OCI-LY7 (cell line): ENCODE measurements at regions not wholly inside any gene's neighbourhood (a gene's known extent, or its start where the extent isn't known, plus 50 kb on each side); places are given as distances from the start of the nearest gene placed in this dataset.
"Not testable (repeated sequence)": the region's sequence is repeated elsewhere in the genome, so short reads cannot be mapped to it uniquely, and the experiment has no call there.

Experiments
- EZH2phosphoT487 ChIP-seq: fragments of 200-600 bp; sonication (generic); IDR thresholded peaks from 2 replicates; pipeline ENCODE4 v1.6.1; 2018; ENCODE audit warnings: low read depth, borderline replicate concordance, mild to moderate bottlenecking, mixed run types, antibody characterized with exemption, low read length, moderate library complexity, mixed read lengths
- TF ChIP-seq, protein P1 (sequence below): fragments of 200-600 bp; sonication (generic); conservative IDR thresholded peaks from 2 replicates; pipeline ENCODE4 v1.5.1; 2014; ENCODE audit warnings: mild to moderate bottlenecking, antibody characterized with exemption, low read length, moderate library complexity, mixed read lengths

DNA sequence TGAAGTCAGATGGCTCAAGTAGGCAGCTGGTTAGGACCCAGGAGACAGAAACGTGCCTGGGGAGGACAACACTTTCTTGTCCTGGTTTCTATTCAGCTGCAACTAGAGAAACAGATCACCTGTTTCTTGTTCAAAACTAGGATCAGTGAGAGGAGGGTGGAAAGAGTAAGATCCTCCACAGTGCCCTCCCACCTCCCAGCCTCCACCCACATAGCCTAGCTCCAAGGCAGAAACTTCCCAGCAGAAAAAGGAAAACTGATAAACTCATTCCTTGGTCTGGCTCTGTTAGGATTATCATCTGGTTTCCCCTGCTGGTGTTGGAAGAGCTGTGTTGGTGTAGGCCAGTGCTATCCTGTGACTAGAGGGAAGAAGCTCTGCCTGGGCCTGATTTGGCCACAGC is 943.8 kb upstream of the DEFB115 start:
- TF ChIP-seq, protein P1, sequence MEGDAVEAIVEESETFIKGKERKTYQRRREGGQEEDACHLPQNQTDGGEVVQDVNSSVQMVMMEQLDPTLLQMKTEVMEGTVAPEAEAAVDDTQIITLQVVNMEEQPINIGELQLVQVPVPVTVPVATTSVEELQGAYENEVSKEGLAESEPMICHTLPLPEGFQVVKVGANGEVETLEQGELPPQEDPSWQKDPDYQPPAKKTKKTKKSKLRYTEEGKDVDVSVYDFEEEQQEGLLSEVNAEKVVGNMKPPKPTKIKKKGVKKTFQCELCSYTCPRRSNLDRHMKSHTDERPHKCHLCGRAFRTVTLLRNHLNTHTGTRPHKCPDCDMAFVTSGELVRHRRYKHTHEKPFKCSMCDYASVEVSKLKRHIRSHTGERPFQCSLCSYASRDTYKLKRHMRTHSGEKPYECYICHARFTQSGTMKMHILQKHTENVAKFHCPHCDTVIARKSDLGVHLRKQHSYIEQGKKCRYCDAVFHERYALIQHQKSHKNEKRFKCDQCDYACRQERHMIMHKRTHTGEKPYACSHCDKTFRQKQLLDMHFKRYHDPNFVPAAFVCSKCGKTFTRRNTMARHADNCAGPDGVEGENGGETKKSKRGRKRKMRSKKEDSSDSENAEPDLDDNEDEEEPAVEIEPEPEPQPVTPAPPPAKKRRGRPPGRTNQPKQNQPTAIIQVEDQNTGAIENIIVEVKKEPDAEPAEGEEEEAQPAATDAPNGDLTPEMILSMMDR = not testable (repeated sequence)
- TF ChIP-seq EZH2phosphoT487 = not testable (repeated sequence)
